ENCODE measurements at regions not wholly inside any gene's neighbourhood (a gene's known extent, or its start where the extent isn't known, plus 50 kb on each side); places are given as distances from the start of the nearest gene placed in this dataset.

- DNase-seq (ENCODE audit: low read depth in 2 of 2): no peak
Observed at GRCh38 chr10:83250396-83250795, 888.9 kb upstream of the GHITM start.

GRCh38 chr10:83252169-83252568 lies 887.1 kb upstream of the GHITM start:
- DNase-seq (ENCODE audit: low read depth in 2 of 2): no peak

- DNase-seq (ENCODE audit: low read depth in 2 of 2): no peak
Observed at GRCh38 chr10:83252596-83252995, 886.7 kb upstream of the GHITM start.

GRCh38 chr10:83253011-83253671 lies 886.2 kb upstream of the GHITM start:
- DNase-seq (ENCODE audit: low read depth in 2 of 2): no peak

GRCh38 chr10:83254698-83255097 lies 884.6 kb upstream of the GHITM start:
- DNase-seq (ENCODE audit: low read depth in 2 of 2): no peak

- no peak for DNase-seq (ENCODE audit: low read depth in 2 of 2)
Observed at GRCh38 chr10:83262434-83262833, 876.9 kb upstream of the GHITM start.

DNA sequence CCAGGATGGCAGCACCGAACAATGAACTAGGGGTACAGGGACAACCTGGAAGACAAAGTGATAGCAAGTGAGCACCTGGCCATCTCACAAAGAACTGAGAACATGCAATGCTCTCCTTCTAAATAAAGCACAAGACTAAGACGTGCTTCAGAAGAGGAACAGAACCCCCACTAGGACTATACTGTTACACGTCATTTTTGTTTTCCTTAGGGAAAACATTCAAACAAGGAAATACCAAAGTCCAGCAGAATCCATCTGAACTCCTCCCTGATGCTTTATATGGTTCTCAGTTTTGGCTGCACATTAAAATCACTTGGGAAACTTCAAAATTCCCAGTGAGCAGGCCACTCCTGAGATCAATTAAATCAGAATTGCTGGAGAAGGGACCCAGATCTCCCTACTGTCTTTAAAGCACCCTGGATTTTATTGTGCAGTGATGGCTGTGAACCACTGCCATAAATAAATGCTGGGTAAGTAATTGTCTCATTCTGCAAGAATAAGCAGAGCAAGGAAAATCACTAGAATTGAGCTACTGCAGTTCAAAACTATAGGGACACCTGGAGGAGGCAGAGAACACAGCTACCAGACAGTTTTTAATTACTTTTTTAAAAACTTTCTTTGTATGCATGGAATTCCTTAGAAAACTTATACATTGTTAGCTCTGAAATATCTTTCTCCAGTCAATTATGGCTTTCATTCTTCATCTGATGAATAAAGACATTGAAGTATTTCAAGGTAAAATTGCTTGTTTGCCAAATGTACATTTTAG lies 866.5 kb upstream of the GHITM start:
- no peak for DNase-seq (ENCODE audit: low read depth in 2 of 2)

DNA sequence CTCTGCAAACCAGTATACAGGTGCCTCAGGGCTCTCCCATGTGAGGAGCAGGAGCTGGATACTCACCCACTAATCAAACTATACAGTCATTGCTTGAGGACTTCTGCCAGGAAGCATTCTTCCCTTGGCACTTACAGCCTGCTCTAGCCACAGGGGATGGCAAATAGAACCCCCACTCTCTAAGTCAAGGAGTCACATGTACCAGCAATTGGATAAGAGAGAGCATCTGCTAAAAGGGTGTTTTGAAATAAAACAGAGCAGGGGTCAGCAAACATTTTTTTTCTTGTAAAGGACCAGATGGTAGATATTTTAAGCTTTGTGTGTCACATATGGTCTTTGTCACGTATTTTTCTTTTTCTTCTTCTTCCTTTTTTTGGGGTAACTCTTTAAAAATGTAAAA lies 865.2 kb upstream of the GHITM start:
- DNase-seq (ENCODE audit: low read depth in 2 of 2): no peak

DNA sequence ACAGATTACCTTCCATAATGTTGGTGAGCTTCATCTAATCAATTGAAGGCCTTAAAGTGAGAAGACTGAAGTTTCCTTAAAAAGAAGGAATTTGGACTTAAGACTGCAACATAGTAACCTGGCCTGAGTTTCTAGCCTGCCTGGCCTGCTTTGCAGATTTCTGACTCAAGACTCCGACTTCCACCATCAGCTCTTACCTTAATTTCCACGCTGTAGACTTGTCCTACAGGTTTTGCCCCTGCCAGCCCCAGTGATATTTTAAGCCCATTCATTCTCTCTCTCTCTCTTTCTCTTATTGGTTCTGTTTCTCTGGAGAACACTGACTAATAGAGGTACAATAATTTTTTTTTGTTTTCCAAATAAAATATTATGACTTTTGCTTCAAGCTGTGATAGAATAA lies 862.3 kb upstream of the GHITM start:
- no peak for DNase-seq (ENCODE audit: low read depth in 2 of 2)

- DNase-seq (ENCODE audit: low read depth in 2 of 2): no peak
Observed at GRCh38 chr10:83283151-83283550, 856.2 kb upstream of the GHITM start.

- no peak for DNase-seq (ENCODE audit: low read depth in 2 of 2)
Observed at GRCh38 chr10:83287374-83287773, 851.9 kb upstream of the GHITM start.

GRCh38 chr10:83289373-83289772 lies 849.9 kb upstream of the GHITM start:
- DNase-seq (ENCODE audit: low read depth in 2 of 2): no peak

DNA sequence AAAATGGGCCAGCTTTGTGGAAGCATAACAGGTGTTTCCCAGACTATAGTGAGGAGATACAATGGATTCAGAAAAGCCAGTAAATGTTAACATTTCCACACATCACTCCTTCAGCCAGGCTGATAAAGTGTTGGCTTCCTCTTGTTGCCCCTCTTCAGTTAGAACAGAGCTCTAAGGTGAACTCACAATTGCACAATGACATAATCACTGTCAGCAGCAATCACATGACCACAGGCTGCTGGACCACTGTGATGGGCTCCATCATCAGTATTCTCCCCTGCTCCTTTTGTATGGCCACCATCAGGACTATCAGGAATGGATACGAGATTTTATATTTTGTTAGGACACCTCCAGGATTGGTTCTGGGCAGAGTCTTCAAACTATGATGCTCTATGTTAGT lies 849.4 kb upstream of the GHITM start:
- DNase-seq (ENCODE audit: low read depth in 2 of 2): no peak

GRCh38 chr10:83301732-83302131 lies 837.6 kb upstream of the GHITM start:
- no peak for DNase-seq (ENCODE audit: low read depth in 2 of 2)

- DNase-seq (ENCODE audit: low read depth in 2 of 2): no peak
Observed at GRCh38 chr10:83302623-83303022, 836.7 kb upstream of the GHITM start.

- no peak for DNase-seq (ENCODE audit: low read depth in 2 of 2)
Observed at GRCh38 chr10:83310688-83311087, 828.6 kb upstream of the GHITM start.

GRCh38 chr10:83312570-83312969 lies 826.7 kb upstream of the GHITM start:
- no peak for DNase-seq (ENCODE audit: low read depth in 2 of 2)

DNA sequence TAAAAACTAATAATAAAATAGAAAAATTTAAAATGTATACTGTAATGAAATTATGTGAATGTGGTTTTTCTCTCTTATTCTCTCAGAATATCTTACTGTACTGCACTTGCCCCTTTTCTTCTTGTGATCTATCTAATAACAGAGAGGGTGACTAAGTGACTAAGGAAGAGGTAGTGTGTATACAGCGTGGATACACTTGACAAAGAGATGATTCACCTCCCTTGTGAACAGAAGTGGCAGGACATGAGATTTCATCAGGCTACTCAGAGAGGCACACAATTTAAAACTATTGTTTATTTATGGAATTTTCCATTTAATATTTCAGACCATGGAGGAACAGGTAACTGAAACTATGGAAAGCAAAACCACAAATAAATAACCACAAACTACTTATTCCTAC lies 806.6 kb upstream of the GHITM start:
- DNase-seq (ENCODE audit: low read depth in 2 of 2): no peak

- no peak for DNase-seq (ENCODE audit: low read depth in 2 of 2)
Observed at GRCh38 chr10:83333566-83333965, 805.7 kb upstream of the GHITM start.

DNA sequence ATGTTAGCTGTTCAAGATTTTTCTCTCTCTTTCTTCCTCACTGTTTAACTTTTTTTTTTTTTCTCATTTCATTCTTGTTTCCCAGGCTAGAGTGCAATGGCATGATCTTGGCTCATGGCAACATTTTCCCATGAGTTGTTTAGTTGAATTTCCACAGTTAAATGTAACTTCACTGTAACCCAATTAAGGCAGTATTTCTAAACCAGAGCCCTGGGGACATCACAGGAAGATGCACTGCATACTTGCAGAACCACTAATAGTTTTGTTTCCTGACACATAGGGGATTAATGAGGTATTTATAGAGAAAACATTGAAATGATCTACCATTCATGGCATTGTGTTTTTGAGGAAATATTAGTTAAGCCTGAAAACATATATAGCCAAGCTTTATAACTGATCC lies 795.6 kb upstream of the GHITM start:
- DNase-seq (ENCODE audit: low read depth in 2 of 2): no peak

- no peak for DNase-seq (ENCODE audit: low read depth in 2 of 2)
Observed at GRCh38 chr10:83346266-83346910, 792.9 kb upstream of the GHITM start.

DNA sequence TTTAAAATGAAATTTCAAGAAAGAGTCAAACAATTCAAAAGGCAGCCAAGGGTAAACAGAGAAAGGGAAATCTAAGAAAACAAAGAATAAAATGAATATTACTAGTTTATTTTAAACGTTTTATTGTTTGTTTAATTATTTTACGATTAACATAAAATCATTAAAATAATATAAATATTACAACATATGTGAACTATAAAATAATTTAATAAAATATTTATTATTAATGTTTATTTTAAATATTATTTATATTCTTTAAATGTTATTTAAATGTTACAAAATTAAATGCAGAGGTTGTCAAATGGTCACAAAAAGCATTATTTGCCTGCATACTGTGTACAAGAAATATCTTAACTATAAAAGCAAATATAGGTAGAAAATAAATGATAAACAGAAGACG lies 786.7 kb upstream of the GHITM start:
- no peak for DNase-seq (ENCODE audit: low read depth in 2 of 2)

DNA sequence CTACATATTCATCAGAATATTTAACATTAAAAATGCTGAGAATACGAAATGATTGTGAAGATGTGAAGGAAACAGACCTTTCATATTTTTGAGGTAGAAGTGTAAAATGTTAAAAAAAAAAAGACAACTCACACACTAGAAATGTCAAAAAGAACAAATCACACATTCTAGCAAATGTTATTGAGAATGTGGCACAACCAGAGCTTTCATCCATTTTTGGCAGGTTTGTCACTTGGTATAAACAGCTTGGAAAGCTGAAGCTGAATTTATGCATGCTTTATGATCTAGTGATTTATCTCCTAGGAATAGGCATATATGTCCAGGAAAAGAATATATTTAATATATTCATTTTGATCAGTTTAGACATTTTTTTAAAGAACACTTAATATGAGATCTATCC lies 784.9 kb upstream of the GHITM start:
- no peak for DNase-seq (ENCODE audit: low read depth in 2 of 2)

All from dermis microvascular lymphatic vessel endothelial cell (primary cell).